ENCODE measurements at regions not wholly inside any gene's neighbourhood (a gene's known extent, or its start where the extent isn't known, plus 50 kb on each side); places are given as distances from the start of the nearest gene placed in this dataset.

- H3K4me3 ChIP-seq (replicated peaks in 1 of 2; ENCODE audit: low read depth in 2 of 2, low read length in 2 of 2) = no peak overlapping the region
- no peak for DNase-seq (ENCODE audit: low read depth in 2 of 2)
- no peak for TF ChIP-seq CTCF (IDR thresholded peaks at IDR 0.05; ENCODE audit: low read depth, low read length)
Observed at GRCh38 chr15:91537856-91538255, 315.7 kb upstream of the SLCO3A1 start.

GRCh38 chr15:91538782-91539181 lies 314.7 kb upstream of the SLCO3A1 start:
- no peak for TF ChIP-seq CTCF (IDR thresholded peaks at IDR 0.05; ENCODE audit: low read depth, low read length)
- no peak for DNase-seq (ENCODE audit: low read depth in 2 of 2)
- H3K4me3 ChIP-seq (replicated peaks in 1 of 2; ENCODE audit: low read depth in 2 of 2, low read length in 2 of 2) = no peak overlapping the region

GRCh38 chr15:91541286-91541685 lies 312.2 kb upstream of the SLCO3A1 start:
- H3K4me3 ChIP-seq (replicated peaks in 1 of 2; ENCODE audit: low read depth in 2 of 2, low read length in 2 of 2) = no peak overlapping the region
- DNase-seq (ENCODE audit: low read depth in 2 of 2) = peak in 1 of 2 donors; percentile 65
- no peak for TF ChIP-seq CTCF (IDR thresholded peaks at IDR 0.05; ENCODE audit: low read depth, low read length)

GRCh38 chr15:91542226-91542625 lies 311.3 kb upstream of the SLCO3A1 start:
- no peak for DNase-seq (ENCODE audit: low read depth in 2 of 2)
- no peak overlapping the region for H3K4me3 ChIP-seq (replicated peaks in 1 of 2; ENCODE audit: low read depth in 2 of 2, low read length in 2 of 2)
- no peak for TF ChIP-seq CTCF (IDR thresholded peaks at IDR 0.05; ENCODE audit: low read depth, low read length)

GRCh38 chr15:91547356-91547755 lies 306.2 kb upstream of the SLCO3A1 start:
- no peak for DNase-seq (ENCODE audit: low read depth in 2 of 2)
- TF ChIP-seq CTCF (IDR thresholded peaks at IDR 0.05; ENCODE audit: low read depth, low read length) = no peak
- H3K4me3 ChIP-seq (replicated peaks in 1 of 2; ENCODE audit: low read depth in 2 of 2, low read length in 2 of 2) = no peak overlapping the region

- H3K4me3 ChIP-seq (replicated peaks in 1 of 2; ENCODE audit: low read depth in 2 of 2, low read length in 2 of 2) = no peak overlapping the region
- DNase-seq (ENCODE audit: low read depth in 2 of 2) = peak in 1 of 2 donors; percentile 14
- TF ChIP-seq CTCF (IDR thresholded peaks at IDR 0.05; ENCODE audit: low read depth, low read length) = no peak
Observed at GRCh38 chr15:91548549-91548948, 305.0 kb upstream of the SLCO3A1 start.

- TF ChIP-seq CTCF (IDR thresholded peaks at IDR 0.05; ENCODE audit: low read depth, low read length) = no peak
- DNase-seq (ENCODE audit: low read depth in 2 of 2) = no peak
Observed at GRCh38 chr15:91549581-91549980, 303.9 kb upstream of the SLCO3A1 start.

More at GRCh38 chr15:91549581-91549980, 303.9 kb upstream of the SLCO3A1 start:
- H3K4me3 ChIP-seq (replicated peaks in 1 of 2; ENCODE audit: low read depth in 2 of 2, low read length in 2 of 2) = no peak overlapping the region
